ENCODE measurements at regions not wholly inside any gene's neighbourhood (a gene's known extent, or its start where the extent isn't known, plus 50 kb on each side); places are given as distances from the start of the nearest gene placed in this dataset.
"Not testable (repeated sequence)": the region's sequence is repeated elsewhere in the genome, so short reads cannot be mapped to it uniquely, and the experiment has no call there.

DNA sequence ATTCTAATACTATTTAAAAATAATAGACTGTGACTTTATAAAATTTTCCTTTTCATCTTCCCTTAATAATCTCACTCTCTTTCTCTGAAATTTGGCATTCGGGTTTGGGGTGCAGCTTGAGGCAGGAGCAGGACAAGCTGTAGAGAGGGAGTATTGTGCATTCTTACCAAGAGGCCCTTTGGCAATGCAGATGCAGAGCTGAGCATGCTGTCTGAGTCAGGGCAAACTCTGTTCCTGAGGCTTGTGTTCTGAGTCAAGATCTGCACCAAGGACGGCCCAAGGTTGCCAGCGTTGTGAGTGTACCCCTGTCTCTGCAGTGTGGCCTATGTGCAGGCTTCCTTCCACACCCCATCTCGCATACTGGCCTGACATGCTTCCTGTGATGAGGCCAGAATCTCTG, 343.8 kb upstream of the FRG2C start:
- no peak for DNase-seq (ENCODE audit: low read depth, low spot score)

DNA sequence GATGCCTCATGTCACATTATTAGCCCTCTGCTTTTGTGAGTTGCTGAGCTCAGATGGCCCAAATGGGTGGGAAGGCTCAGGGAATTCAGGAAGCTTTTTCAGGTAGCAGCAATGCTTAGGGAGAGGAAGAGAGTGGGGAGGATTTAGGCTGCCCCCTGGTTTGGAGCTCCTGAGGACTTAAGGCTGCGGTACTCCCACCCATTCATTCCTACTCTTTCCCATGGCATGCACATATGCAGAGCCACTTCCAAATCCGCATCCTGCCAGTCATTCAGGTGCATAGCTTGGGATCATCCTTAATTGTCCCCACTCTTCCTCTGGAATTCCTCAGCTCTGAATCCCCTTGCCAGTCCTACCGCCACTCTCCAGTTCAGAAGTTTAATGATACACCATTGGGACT, 343.1 kb upstream of the FRG2C start:
- no peak for DNase-seq (ENCODE audit: low read depth, low spot score)

DNA sequence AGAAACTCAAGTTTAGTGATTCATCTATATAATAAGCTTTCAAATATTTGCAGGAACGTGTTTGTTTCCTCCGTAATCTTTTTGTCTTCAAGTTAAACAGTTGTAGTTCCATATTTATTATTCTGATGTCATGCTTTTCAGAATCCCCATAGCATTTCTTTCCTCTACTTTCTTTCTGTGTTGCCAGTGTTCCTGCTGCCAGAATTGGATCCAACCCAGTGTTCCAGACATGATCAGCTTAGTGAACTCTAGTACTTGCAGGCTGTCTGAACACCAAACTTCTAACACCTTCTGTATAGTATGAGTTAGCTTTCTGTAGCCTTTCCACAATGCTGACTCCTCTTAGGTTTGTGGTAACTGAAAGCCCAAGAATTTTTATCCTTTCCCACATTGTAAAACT, 340.2 kb upstream of the FRG2C start:
- DNase-seq (ENCODE audit: low read depth, low spot score) = not testable (repeated sequence)

DNA sequence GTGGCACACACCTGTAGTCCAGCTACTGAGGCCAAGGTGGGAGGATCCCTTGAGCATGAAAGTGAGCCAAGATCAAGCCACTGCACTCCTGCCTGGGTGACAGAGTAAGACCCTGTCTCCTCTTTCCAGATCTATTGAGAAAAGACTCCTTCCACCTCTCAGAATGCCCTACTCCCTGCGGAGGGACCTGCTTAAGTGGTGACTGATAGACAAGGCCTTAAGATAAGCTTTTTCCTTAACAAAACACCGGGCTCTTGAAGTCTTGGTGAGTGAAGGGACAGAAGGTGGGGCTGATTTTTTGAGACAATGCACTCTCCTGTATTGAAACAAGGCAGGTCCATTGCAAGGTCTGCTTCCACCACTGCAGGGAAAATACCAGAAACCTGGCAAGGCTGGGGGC, 338.4 kb upstream of the FRG2C start:
- no peak for DNase-seq (ENCODE audit: low read depth, low spot score)

DNA sequence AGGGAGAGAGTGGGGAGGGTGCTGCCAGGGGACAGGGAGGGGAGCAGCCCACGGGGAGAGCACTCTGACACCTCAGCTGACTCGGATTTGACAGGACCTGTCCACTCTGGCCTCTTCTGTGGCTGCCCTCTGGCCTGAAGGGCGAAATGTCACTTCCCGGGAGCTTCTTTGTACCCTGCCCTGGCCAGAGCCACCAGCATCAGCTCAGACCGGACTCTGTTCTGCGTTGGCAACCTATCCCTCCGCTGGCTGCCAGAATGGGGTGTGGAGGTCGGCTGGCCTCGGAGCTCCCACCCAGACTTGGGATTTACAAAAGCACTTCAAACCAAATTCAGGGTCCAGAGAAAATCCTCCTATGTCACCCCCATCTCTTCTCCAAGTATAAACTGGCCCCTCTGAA, 336.7 kb upstream of the FRG2C start:
- DNase-seq (ENCODE audit: low read depth, low spot score) = no peak

DNA sequence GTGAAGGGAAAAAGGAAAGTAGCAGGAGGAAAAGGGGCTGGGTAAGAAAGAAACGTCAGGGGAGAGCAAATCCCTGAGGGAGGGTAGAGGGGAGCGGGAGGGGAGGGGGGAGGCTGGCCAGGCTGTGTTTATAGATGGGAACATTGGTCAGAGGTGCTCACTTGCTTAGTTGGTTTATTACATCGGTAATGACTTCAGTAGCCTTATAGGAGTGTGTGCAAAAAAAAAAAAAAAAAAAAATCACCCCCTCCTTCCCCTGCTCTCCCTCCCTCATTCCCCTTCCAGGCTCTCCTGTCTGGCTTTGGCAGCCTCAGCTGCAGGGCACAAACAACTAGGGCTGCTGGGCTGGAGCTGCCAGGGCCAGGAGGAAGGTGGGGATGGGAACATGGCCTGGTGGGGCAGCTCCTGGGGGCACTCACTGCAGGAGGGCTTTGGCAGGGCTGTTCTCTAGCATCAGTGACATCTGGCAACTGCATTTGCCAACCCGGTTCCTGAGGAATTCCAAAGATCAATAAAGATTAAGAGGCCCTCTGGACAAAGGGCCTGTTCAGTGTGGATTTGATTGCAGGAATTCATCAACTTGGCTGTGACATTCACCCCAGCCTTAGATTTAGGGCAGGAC, 334.5 kb upstream of the FRG2C start:
- no peak for DNase-seq (ENCODE audit: low read depth, low spot score)

DNA sequence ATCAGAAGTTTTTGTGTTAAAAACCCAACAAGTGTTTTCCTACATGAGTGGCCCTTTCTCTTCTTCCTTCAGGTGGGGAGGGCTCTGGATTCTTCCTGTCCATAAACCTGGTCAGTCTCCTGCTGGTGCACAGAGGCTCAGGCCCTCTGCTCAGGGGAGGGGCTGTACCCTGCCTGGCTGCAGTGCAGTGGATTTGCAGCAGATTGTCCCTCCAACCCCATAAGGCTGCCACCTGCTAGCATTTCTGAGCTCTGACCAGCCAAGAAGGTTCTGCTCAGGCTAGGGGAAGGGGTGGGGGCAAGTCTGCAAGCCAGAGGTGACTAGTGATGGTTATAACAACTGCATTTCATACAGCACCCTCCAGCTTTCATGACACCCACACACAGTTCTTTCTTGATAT, 333.7 kb upstream of the FRG2C start:
- DNase-seq (ENCODE audit: low read depth, low spot score) = not testable (repeated sequence)

DNA sequence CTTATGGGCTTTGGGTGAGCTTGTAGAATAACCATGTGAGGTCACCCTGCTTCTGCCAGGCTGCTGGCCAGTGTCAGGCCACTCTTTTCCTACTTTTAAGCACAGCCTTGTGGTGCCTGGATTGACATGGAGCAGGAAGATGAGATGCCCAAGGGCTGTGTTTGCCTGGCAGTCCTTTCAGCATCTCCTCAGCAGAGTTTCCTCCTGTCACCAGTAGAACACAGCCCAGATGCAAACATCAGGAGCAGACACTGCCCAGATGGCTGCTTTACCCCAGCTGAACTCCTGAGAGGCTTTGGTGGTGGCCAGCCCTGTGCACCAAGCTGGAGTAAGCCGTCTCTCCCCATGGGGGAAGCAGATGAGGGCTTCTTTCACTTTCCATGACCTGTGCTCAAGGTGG, 332.0 kb upstream of the FRG2C start:
- DNase-seq (ENCODE audit: low read depth, low spot score) = not testable (repeated sequence)

DNA sequence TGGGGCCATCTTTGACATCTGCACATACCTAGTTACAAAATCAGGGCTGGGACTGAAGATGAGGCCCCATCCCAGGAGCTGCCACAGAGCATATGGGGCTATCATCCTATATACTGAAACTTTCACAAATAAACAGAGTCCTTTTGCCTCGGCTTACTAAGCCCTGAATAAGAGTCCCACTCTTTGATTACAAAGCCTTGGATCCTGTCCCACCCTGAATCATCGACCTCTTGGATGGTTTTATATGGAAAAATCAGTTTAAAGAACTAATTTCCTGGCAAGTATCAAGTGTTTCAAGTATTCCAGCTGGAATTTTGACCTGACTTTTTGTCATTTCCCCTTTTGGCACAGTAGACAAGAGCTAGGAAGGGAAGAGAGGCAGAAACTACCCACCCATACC, 331.3 kb upstream of the FRG2C start:
- DNase-seq (ENCODE audit: low read depth, low spot score) = no peak

DNA sequence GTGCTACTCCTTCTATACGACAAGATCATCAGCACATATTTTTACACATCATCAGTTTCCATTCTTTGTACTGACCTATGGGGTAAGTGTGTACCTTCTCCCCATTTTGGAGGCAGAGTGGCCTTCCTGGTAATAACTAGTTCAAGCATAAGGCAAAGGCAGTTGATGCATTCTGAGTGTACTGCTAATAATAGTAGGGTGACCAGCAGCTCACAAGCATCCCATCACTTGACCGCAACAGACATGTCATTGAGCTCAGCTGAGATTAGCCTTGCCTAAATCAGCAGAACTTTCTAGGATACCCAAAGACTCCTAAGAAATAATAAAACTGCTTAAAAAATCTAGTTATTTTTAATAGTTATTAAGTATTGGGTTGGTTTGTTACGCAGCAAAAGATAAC, 329.8 kb upstream of the FRG2C start:
- no peak for DNase-seq (ENCODE audit: low read depth, low spot score)

DNA sequence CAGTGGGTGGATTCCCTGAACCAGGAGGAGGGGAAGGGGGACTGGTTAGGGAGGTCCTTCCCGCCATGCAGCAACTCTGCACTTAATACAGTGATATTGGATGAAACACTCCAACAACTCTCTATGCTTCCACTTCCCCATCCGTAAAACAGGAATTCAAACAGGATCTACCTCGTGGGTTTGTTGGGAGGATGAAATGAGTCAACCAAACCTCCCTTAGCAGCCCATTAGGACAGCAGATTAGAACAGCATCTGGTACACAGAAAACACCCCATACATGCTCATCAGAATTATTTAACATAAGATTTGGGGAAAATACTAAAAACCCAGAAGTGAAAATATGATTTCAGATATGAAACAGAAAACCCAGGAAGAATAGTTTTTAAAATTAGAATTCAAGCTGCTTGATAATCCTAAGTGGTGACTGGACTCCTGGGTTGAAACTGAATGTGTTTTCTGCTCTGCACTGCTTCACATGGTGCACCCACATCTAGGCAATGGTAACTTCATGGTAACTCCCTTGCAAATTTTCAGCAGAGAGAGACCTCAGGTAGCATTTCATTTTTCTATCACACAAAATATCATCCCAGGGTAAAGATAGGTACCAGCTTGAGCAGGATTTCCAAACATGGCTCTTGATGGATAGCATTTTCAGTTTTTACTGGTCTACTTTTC, 326.8 kb upstream of the FRG2C start:
- no peak for DNase-seq (ENCODE audit: low read depth, low spot score)

DNA sequence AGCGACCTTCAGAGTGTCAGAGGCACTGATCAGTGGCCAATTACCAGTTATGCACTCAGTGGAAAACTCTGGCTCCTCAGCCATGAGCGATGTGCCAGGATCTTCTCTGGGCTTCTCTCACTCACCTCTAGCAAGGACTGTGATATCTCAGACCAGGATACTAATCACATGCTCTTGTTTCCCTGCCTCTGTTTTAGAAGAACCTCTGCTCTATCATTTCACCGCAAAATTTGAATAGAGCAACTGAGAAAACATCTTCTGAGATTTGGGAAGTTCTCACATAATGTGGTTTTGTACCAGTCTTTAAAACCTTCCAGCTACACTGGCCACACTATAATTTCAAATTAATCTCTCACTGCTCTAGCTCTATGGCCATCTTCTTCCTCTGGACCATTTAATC, 325.8 kb upstream of the FRG2C start:
- DNase-seq (ENCODE audit: low read depth, low spot score) = no peak

DNA sequence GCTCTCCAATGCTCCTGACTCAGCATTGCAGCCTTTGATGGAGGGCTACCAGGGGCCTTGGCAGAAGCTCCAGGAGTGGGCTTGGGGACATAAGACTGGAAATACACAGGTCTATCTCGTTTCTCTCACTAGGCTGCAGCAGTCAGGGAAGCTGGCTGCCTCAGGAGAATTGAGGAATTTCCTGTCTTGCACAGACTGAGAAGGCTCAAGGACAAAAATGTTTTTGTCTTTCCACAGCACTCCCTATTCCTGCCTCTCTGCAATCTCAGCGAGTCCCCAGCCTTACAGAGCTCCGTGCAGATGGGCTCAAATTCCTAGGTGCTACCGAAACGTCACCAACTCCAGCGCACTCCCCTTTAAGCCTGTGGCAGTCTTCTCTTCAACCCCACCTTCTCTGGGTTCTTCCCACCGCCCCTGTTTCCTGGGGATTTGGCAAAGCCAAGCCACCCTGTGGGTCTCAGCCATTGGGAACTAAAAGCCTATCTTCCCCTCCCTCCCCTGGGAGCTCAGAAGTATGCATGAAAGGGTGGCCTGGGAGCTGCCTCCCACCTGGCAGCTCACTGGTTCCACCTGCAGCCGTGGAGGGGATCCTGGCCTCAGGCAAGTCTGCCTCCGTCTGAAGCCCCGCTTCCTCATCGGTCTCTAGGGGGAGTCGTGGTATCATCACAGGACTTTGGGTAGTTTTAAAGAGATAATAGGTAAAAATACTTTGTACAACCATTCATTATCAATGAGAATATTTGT, 322.6 kb upstream of the FRG2C start:
- no peak for DNase-seq (ENCODE audit: low read depth, low spot score)

DNA sequence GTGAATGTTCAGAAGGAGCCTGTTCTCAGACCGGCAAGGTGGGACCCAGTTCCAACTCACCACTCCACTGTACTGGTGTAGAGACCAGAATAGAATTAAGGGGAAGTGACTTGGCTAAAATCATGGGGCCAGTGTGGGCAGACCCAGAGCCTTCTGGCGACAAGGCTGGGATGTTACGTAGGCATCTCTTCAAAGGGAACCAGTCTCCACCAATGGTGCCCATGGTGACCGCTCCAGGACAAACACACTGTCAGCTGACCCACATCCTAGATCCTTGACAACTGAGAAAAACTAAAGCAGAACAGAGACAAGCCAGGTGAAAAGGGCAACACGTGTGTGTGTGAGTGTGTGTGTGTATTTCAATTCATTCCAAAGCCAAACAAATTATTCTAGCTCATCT, 321.7 kb upstream of the FRG2C start:
- DNase-seq (ENCODE audit: low read depth, low spot score) = no peak

DNA sequence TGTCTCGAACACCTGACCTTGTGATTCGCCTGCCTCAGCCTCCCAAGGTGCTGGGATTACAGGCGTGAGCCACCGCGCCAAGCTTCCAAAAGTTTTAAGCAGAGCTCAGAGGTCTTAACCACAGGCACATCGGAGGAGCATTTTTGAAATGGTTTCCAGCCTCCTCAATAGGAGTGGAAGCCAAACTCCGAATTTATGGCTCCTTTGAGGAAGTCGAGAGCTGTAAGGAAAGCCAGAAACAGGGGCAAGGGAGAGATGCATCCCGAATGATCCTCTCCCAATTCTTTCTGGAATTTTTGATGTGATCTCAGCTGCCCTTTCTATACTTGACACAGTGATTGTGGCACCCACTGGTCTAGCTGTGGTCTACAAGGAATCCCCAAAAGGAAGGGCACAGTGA, 313.6 kb upstream of the FRG2C start:
- DNase-seq (ENCODE audit: low read depth, low spot score) = not testable (repeated sequence)

DNA sequence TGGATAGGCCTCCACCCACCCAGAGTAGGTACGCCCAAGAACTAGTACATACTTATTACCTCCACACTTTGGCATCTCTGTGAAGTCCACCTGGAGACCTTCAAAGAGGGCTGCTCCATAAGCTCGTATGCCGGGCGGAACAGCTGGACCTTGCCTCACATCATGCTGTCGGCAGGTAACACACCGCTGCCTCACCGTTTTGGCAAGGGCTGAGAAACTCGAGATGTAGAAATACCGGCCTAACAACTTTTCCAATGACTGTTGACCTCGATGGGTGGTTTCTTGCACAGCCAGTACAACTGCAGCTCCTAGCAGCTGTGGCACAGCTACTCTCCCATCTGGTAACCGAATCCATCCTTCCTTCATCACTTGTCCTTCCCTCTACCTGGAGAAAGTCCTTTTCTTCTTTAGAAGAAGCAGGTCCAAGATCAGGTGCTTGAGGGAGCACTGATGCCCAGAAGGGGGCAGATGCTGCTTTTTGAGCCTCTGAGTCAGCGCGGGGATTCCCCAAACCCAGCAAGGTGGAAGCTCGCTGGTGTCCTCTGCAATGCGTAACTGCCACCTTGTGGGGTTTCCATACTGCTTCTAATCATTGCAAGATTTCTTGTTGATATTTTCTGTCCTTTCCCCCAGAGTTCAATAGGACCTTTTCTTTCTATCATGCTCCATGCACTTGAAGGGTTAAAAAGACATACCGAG, 301.9 kb upstream of the FRG2C start:
- DNase-seq (ENCODE audit: low read depth, low spot score) = not testable (repeated sequence)

DNA sequence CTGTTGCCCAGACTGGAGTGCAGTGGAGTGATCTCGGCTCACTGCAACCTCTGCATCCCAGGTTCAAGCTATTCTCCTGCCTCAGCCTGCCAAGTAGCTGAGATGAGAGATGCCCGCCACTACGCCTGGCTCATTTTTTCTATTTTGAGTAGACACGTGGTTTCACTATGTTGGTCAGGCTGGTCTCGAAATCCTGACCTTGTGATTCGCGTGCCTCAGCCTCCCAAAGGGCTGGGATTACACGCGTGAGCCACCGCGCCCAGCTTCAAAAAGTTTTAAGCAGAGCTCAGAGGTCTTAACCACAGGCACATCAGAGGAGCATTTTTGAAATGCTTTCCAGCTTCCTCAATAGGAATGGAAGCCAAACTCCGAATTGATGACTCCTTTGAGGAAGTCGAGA, 291.2 kb upstream of the FRG2C start:
- DNase-seq (ENCODE audit: low read depth, low spot score) = not testable (repeated sequence)

DNA sequence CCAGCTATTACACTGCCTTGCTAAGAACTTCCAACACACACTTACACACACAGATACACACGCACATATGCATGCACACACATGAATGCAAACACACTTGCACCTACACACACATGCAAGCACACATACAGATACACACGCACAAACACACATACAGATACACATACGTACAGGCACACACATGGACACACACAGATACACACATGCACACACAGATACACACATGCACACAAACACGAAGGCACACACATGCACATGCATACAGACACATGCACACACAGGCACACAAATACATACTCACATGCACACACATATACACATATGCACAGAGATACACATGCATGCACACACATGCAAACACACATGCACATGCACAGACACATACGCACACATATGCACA, 284.3 kb upstream of the FRG2C start:
- not testable (repeated sequence) for DNase-seq (ENCODE audit: low read depth, low spot score)

DNA sequence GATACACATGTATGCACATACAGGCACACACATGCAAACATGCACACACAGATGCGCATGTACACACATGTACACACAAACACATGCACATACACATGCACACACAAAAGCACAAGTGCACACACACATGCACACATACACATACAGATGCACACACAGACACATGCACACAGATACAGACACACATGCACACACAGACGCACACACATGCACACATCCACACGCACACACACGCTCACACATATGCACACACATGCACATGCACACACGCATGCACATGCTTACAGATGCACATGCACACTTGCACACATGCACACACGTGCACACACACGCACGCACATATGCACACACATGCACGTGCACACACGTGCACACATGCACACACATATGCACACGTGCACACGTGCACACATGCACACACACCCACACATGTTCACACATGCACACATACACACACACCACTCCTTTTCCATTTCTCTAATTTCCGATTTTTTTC, 283.8 kb upstream of the FRG2C start:
- no peak for DNase-seq (ENCODE audit: low read depth, low spot score)

DNA sequence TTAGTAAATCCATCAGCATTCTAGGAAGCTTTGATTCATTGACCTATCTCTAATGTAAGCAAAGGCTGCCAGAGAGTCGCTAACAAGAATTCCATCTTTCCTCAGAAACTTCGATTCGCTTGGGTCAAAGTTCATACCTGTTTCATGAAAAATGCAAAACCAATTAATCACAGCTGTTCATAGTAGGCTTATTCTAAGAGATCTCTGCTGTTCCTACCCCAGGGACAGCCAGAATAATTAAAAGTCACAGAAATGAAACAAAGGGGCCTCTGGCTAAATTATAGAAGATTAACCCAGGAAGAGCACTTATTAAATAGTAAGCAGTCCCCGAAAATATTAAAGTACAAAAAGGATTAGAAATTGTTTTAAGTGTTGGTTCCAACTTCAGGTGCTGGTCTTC, 280.1 kb upstream of the FRG2C start:
- not testable (repeated sequence) for DNase-seq (ENCODE audit: low read depth, low spot score)

DNA sequence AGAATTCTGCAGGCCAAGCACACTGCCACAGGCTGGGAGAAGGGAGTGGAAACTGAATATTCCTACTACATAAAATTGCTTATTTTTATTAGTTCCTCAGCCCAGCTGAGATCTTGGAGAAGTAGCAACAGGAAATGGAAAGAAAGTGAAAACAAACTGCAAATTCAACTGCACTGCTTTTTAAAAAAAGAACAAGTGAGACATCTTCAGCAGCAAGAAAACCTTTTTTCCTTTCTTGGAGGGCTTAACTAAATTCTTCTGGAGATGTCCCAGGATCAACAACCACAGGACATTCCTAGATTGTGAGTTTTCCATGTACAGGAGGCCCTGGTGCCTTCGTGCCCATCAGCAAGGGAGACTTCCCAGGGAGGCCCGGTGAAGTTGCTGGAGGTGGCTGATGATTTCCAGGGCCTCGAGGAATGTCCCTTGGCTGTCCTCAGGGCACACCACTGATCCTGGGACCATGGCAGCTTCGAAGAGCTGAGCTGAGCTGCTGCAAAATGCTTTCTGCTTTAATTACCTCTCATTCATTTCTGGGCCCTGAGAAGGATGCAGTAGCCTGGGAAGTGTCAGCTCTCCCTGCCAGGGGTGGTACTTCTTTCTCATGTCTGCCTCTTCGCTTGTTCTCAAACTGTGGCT, 275.5 kb upstream of the FRG2C start:
- DNase-seq (ENCODE audit: low read depth, low spot score) = not testable (repeated sequence)

DNA sequence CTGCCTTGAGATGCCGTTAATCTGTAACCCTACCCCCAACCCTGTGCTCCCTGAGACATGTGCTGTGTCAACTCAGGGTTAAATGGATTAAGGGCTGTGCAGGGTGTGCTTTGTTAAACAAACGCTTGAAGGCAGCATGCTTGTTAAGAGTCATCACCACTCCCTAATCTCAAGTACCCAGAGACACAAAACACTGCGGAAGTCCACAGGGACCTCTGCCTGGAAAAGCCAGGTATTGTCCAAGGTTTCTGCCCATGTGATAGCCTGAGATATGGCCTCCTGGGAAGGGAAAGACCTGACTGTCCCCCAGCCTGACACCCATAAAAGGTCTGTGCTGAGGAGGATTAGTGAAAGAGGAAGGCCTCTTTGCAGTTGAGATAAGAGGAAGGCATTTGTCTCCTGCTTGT, 270.8 kb upstream of the FRG2C start:
- not testable (repeated sequence) for DNase-seq (ENCODE audit: low read depth, low spot score)

Measured in brain pericyte (primary cell).